Mesothelial cell of epicardium (in vitro differentiated cells): ENCODE measurements at regions not wholly inside any gene's neighbourhood (a gene's known extent, or its start where the extent isn't known, plus 50 kb on each side); places are given as distances from the start of the nearest gene placed in this dataset.

Source experiments
- DNase-seq, 2 experiments: peaks; one replicate each; pipeline ENCODE4 v3.0.0; 2021; ENCODE audit warnings: low spot score in 2 of 2; ENCODE audit not compliant: unreplicated experiment in 2 of 2
- H3K27ac Mint-ChIP-seq: 2 replicates; pipeline ENCODE4 v1.8.0; 2021; ENCODE audit warnings: mixed read lengths
- H3K27me3 Mint-ChIP-seq: 2 replicates; pipeline ENCODE4 v1.8.0; 2021; ENCODE audit warnings: low read depth, mixed read lengths
- H3K36me3 Mint-ChIP-seq: 2 replicates; pipeline ENCODE4 v1.8.0; 2021; ENCODE audit warnings: mixed read lengths
- H3K4me1 Mint-ChIP-seq: 2 replicates; pipeline ENCODE4 v1.8.0; 2021; ENCODE audit warnings: mixed read lengths
- H3K4me3 Mint-ChIP-seq: 2 replicates; pipeline ENCODE4 v1.8.0; 2021; ENCODE audit warnings: mild to moderate bottlenecking, moderate library complexity, mixed read lengths
- H3K9me3 Mint-ChIP-seq: 2 replicates; pipeline ENCODE4 v1.8.0; 2021; ENCODE audit warnings: mixed read lengths
- CTCF ChIP-seq: fragments of 200-600 bp; sonication (generic); IDR thresholded peaks from one replicate; pipeline ENCODE4 v1.5.0; 2021; ENCODE audit warnings: antibody characterized with exemption; ENCODE audit not compliant: unreplicated experiment

GRCh38 chr15:97870771-97871170 lies 89.7 kb upstream of the ARRDC4 start:
- peaks cover 17% of the 10 kb centered on the region for H3K27me3 Mint-ChIP-seq
- DNase-seq, result no peak

GRCh38 chr15:97874139-97874538 lies 86.4 kb upstream of the ARRDC4 start:
- H3K36me3 Mint-ChIP-seq, result no peaks in the 10 kb centered on the region
- no peaks in the 10 kb centered on the region for H3K4me1 Mint-ChIP-seq
- no peak overlapping the region for H3K27ac Mint-ChIP-seq
- H3K9me3 Mint-ChIP-seq, result no peaks in the 10 kb centered on the region
- H3K4me3 Mint-ChIP-seq, result no peak overlapping the region
- peaks cover 9% of the 10 kb centered on the region for H3K27me3 Mint-ChIP-seq
- no peak for DNase-seq
- no peak for TF ChIP-seq CTCF

More at GRCh38 chr15:97870771-97871170, 89.7 kb upstream of the ARRDC4 start:
- Mint-ChIP-seq H3K36me3 (no peaks in the 10 kb centered on the region), H3K27ac (no peak overlapping the region), H3K4me1 (no peaks in the 10 kb centered on the region), H3K9me3 (no peaks in the 10 kb centered on the region), H3K4me3 (no peak overlapping the region)
- TF ChIP-seq CTCF, result no peak

- TF ChIP-seq CTCF, result no peak
- no peak overlapping the region for H3K27ac Mint-ChIP-seq
- H3K9me3 Mint-ChIP-seq, result no peaks in the 10 kb centered on the region
- no peak for DNase-seq
- H3K4me1 Mint-ChIP-seq, result no peaks in the 10 kb centered on the region
- H3K36me3 Mint-ChIP-seq, result no peaks in the 10 kb centered on the region
- no peak overlapping the region for H3K4me3 Mint-ChIP-seq
- peaks cover 10% of the 10 kb centered on the region for H3K27me3 Mint-ChIP-seq
Measured at GRCh38 chr15:97875025-97875512, 85.4 kb upstream of the ARRDC4 start.

GRCh38 chr15:97875513-97876280 lies 84.8 kb upstream of the ARRDC4 start:
- Mint-ChIP-seq H3K27me3 (peaks cover 10% of the 10 kb centered on the region), H3K4me3 (no peak overlapping the region), H3K9me3 (no peaks in the 10 kb centered on the region), H3K4me1 (no peaks in the 10 kb centered on the region), H3K36me3 (no peaks in the 10 kb centered on the region), H3K27ac (no peak overlapping the region)
- no peak for TF ChIP-seq CTCF
- DNase-seq, result no peak

- Mint-ChIP-seq H3K4me1 (no peaks in the 10 kb centered on the region), H3K36me3 (no peaks in the 10 kb centered on the region), H3K27me3 (peaks cover 13% of the 10 kb centered on the region), H3K4me3 (no peak overlapping the region), H3K9me3 (no peaks in the 10 kb centered on the region), H3K27ac (no peak overlapping the region)
- TF ChIP-seq CTCF, result no peak
- DNase-seq, result no peak
Measured at GRCh38 chr15:97876281-97876675, 84.2 kb upstream of the ARRDC4 start.
